ENCODE measurements at regions not wholly inside any gene's neighbourhood (a gene's known extent, or its start where the extent isn't known, plus 50 kb on each side); places are given as distances from the start of the nearest gene placed in this dataset.

GRCh38 chr15:47184003-47184907 lies 533.0 kb upstream of the SEMA6D start:
- ChIA-PET CTCF (interaction anchor here (0.7 to 1.2 kb wide), 3 partner anchors 156 to 990 kb away, joined by 3 to 5 read pairs (median 4); no protein-coding TSS in a partner anchor), POLR2A (ENCODE audit: unreplicated experiment) (no interaction called here)
- H3K18ac ChIP-seq (ENCODE audit: low read depth, low read length) = no peak overlapping the region
- no peak overlapping the region for H3K14ac ChIP-seq (replicated peaks; ENCODE audit: low read depth, low read length)
- peaks cover 3% of the 10 kb centered on the region; the same call in 1 of the 2 replicates for H3K4me1 ChIP-seq (ENCODE audit: control insufficient read depth, insufficient read depth, low read length)
- WGBS, 2 experiments (ENCODE audit: extremely low coverage in 2 of 2, insufficient read length in 1 of 2) = 1% methylated on average over 15 of the region's 84 CpGs; no CpG with 5 or more reads in 1 of the 2 experiments
- H2AK9ac ChIP-seq (replicated peaks; ENCODE audit: low read depth, low read length, poor library complexity) = peak overlapping the region; percentile 31
- H3K56ac ChIP-seq (ENCODE audit: extremely low read depth, insufficient read depth, low read length) = no peak overlapping the region
- no TSS peak for BruUV-seq (replicated peaks)
- no peaks in the 10 kb centered on the region for H3K9me1 ChIP-seq (ENCODE audit: insufficient read depth, low read length)
- H2BK15ac ChIP-seq (ENCODE audit: low read depth, low read length) = no peak overlapping the region
- H3K4me2 ChIP-seq (ENCODE audit: low read depth, low read length) = peak overlapping the region; percentile 92
- in situ Hi-C loops (cut with MboI; ENCODE audit: low sequenced_read_pairs) (no loop called here), intact Hi-C loops (cut with micrococcal nuclease) (loop anchor here (5.0 kb wide), 1 partner anchor 1477 kb away; no protein-coding TSS in a partner anchor), dilution Hi-C loops (cut with HindIII; ENCODE audit: low sequenced_read_pairs, unreplicated experiment) (no loop called here)
- H4K8ac ChIP-seq (ENCODE audit: low read depth in 2 of 2, low read length in 2 of 2) = no peak overlapping the region
- H3K79me1 ChIP-seq (ENCODE audit: low read depth in 1 of 2, low read length in 2 of 2) = no peaks in the 10 kb centered on the region
- H3K4ac ChIP-seq (ENCODE audit: low read depth, low read length) = no peak overlapping the region
- H4K91ac ChIP-seq (ENCODE audit: insufficient read depth, low read depth, low read length) = no peak overlapping the region
- no peak overlapping the region for H3K27ac ChIP-seq (ENCODE audit: insufficient read depth, low read length)
- DNase-seq (peak; percentile 14), ATAC-seq (ENCODE audit: low read depth) (peak; percentile 82)
- no peaks in the 10 kb centered on the region for H3K36me3 ChIP-seq (ENCODE audit: control insufficient read depth, insufficient read depth, low read length)
- H4K5ac ChIP-seq (ENCODE audit: low read depth, low read length) = no peak overlapping the region
- H3K27me3 ChIP-seq (ENCODE audit: control insufficient read depth, insufficient read depth, low read length) = peaks cover 39% of the 10 kb centered on the region
- H3K4me3 ChIP-seq (ENCODE audit: insufficient read depth, low read depth, low read length) = peak overlapping the region; percentile 40
- peak overlapping the region; percentile 85 for H2AFZ ChIP-seq (replicated peaks; ENCODE audit: low read length, poor library complexity)
- no peak overlapping the region for H2BK120ac ChIP-seq (ENCODE audit: low read depth, low read length)
- no peaks in the 10 kb centered on the region; the same call in 1 of the 2 replicates for H3K9me3 ChIP-seq (ENCODE audit: control insufficient read depth, insufficient read depth, low read length)
- H4K20me1 ChIP-seq (ENCODE audit: insufficient read depth, low read length) = no peaks in the 10 kb centered on the region
- H3K23ac ChIP-seq (ENCODE audit: low read depth, low read length) = no peak overlapping the region
- H3K9ac ChIP-seq (ENCODE audit: low read depth, low read length) = no peak overlapping the region
- H2AK5ac ChIP-seq (ENCODE audit: low read depth, low read length) = no peak overlapping the region
- no peak overlapping the region for H2BK20ac ChIP-seq (ENCODE audit: low read depth, low read length)
- no peak overlapping the region for H2BK5ac ChIP-seq (ENCODE audit: low read depth, low read length, poor library complexity, severe bottlenecking)
- TF ChIP-seq MAZ (IDR thresholded peaks at IDR 0.05; ENCODE audit: borderline replicate concordance, low read depth, low read length) (no peak), POLR2A (IDR thresholded peaks at IDR 0.05; ENCODE audit: low read depth, low read length) (no peak), CTCF (conservative IDR thresholded peaks at IDR 0.05; ENCODE audit: low read depth, low read length) (no peak), USF2 (IDR thresholded peaks at IDR 0.05; ENCODE audit: low read depth, low read length) (no peak), MAFK (IDR thresholded peaks at IDR 0.05; ENCODE audit: low read depth, low read length) (no peak), CEBPB (IDR thresholded peaks at IDR 0.05; ENCODE audit: low read depth, low read length) (no peak), NFE2L2 (IDR thresholded peaks at IDR 0.05; ENCODE audit: low read depth, low read length) (no peak), CHD1 (IDR thresholded peaks at IDR 0.05; ENCODE audit: low read depth, low read length) (no peak), ELK1 (IDR thresholded peaks at IDR 0.05; ENCODE audit: borderline replicate concordance, low read depth, low read length) (no peak), BHLHE40 (IDR thresholded peaks at IDR 0.05; ENCODE audit: low read depth, low read length) (no peak), MXI1 (IDR thresholded peaks at IDR 0.05; ENCODE audit: borderline replicate concordance, low read depth, low read length) (no peak), RFX5 (IDR thresholded peaks at IDR 0.05; ENCODE audit: low read depth, low read length) (no peak), RCOR1 (IDR thresholded peaks at IDR 0.05; ENCODE audit: insufficient replicate concordance, low read length) (no peak), RAD21 (IDR thresholded peaks at IDR 0.05; ENCODE audit: low read length) (no peak)

Data from IMR-90 (cell line).